HUDEP-2 (cell line): ENCODE measurements at regions not wholly inside any gene's neighbourhood (a gene's known extent, or its start where the extent isn't known, plus 50 kb on each side); places are given as distances from the start of the nearest gene placed in this dataset.

ENCODE experiments used
- DNase-seq, 76 experiments: peaks; one replicate each; lab custom pipeline; 2025; ENCODE audit not compliant: unreplicated experiment in 76 of 76; lab: John Stamatoyannopoulos, UW

DNA sequence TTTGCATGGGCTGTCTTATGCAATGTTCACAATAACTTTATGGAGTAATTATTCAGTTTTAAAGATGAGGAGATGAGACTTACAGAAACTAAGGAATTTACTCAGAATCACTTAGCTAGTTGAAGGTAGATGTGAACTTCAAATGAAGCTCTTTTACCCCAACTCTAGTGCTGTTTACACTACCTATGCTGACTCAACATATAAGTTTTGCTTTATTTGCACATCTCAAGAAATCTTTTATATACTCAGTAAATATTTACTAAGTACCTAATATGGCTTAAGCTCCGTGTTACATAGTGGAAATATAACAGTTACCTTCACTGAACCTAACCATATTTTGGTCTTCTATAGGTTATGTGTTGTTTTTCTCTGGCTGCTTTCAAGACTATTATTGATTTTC lies 293.2 kb downstream of the ANXA1 start:
- DNase-seq = no peak

DNA sequence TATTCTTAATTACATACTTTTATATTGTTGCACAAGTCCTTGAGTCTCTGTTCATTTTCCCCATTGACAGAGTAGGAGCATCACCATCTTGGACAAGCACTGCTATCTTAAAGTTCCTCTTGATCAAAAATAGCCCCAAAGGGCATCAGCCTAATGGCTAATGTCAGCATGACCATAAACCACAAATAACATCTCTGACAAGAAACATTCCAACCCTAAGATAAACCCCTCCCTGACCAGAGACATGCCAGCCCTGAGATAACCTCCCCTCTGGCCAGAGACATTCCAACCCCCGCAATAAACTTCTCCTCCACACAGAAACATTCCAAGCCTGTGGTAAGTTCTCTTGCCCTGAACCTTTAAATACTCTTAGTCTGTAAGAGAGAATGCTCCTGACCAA lies 293.7 kb downstream of the ANXA1 start:
- DNase-seq = peak in 31 of 76 experiments; percentile 1 to 67 (median 18)

DNA sequence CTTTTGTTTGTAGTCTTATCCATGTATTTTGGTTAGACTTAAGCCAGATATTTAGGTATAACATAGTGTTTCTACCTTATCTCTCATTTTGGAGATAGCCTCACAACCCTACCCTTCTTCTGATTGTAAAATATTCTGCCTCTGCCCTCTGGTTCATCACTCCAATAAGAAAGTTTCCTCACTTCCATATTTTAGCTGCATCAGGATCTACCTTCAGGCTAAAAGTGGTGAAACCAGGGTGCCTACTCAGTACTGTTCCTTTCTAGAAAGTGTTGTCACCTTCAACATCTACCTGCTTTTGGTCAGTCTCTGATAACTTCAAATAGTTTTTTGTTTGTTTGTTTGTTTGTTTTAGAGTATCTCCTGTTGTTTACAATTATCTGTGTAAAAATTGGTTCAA lies 294.6 kb downstream of the ANXA1 start:
- no peak for DNase-seq

DNA sequence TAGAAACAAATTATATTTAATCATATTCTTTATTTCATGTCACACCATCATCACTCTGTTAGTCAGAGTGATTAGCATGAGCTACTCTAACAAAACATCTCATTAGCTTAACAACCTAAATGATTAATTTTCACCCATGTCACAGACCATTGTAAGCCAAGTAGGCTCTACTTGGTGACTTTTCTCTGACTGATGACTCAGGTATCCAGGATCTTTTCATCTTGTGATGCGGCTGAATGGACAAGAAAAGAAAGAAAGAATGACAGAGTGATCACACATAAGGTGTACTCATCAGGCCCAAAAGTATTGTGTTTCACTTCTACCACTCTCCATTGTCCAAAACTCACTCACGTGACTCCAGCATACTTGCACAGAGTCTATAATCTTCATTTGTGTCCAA lies 299.3 kb downstream of the ANXA1 start:
- no peak for DNase-seq

DNA sequence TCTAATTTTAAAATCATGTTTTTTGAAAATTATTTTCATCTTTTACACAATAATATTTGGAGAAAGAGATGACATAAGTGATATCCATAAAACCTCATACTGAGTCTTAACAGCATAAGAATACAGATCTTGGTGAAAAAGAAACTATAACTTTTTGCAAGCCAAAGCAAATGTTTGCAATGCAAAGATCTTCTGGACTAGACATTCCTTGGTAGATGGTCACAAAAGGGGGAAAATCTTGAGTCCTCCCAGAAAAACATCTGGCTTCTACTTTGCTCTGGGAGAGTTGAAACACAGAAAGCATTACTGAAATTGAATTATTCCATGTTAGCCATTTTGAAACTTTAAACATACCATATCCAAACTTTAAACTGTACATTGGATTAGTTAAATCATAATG lies 308.2 kb downstream of the ANXA1 start:
- DNase-seq = no peak

DNA sequence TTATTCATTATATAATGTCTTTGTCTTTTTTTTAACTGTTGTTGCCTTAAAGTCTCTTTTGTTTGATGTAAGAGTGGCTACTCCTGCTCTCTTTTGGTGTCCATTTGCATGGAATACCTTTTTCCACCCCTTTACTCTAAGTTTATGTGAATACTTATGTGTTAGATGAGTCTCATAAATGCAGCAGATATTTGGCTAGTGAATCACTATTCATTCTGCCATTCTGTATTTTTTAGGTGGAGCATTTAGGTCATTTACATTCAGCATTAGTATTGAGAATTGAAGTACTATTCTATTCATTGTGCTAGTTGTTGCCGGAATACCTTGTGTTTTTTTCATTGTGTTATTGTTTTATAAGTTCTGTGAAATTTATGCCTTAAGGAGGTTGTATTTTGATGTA lies 317.1 kb downstream of the ANXA1 start:
- no peak for DNase-seq

DNA sequence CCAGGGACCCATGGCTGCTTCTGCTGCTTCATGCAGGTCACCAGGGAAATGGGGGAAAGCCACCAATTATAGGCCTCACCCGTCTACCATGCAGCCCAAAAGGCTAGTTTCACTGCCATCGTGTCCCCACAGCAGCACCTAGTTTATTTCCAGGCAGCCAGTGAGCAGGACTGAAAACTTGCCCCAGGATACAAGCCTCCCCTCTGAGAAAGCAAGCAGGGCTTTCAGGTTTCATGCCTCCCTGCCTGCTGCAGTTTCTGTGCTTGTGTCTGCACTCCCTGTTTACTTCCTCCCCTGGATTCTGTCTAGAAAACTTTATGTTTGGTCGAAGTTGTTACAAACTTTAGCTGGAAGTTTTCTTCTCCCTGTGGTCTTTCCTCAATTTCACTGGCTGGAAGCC lies 319.1 kb downstream of the ANXA1 start:
- DNase-seq = no peak

DNA sequence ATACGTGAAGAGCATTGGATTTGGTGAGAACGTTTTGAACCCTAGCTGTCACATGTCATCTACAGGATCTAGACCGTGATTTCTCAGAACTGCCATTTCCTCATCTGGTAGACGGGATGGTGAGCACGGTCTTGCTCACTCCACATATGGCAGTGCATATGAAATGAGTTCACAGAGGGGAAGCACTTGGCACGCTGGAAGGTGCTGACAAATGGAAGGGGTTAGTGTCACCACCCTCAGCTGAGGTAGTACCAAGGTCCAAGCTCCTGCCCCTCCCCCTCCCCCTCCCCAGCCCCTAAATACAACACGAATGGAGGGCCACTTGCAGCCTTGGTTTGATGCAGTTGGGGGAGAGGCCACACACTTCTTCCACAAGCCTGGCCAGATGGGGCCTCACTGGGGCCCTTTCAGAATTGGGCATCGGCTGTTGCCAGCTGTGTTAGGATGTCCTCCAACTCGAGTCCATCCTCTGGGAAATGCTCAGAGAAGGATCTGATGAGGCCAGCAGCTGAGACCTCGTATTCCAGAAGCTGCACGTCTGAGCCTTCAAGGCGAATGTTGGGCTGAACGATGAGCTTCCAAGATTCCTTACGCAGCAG lies 322.4 kb downstream of the ANXA1 start:
- DNase-seq = no peak

DNA sequence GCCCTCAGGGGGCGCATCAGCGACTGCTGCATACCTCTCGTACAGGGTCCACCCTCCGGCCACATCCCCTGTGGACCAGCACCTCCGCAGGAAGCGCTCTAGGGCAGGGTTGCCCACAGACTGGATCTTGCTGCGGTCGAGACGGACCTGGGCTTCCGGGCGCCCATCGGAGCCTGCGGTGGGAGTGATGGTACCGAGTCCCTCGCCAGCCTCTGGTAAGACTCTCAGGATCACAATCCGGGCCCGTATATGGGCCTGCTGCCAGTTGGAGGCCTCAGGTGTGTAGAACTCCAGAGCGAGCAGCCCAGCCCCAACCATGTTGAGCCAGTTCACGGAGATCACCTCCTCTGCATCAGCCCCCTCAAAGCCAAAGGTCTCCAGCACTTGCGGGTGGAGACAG lies 323.0 kb downstream of the ANXA1 start:
- DNase-seq = no peak

DNA sequence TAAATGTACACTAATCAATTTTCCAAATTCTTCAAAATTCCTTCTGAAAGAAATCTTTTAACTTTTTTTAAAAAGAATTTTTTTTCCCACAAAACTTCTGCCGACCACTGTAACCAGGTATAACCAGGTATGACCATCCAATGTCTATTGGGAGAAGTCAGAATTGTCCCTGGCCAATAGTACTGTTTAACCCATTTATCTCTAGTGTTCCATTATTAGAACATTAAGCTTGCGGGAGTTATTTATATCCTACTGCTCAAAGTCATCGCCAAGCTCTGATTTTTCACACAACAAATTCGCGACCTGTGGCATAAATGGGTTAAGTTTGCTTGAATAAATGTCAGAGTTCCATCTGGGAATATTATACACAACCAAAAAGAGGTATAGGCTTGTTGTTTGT lies 343.2 kb downstream of the ANXA1 start:
- no peak for DNase-seq

DNA sequence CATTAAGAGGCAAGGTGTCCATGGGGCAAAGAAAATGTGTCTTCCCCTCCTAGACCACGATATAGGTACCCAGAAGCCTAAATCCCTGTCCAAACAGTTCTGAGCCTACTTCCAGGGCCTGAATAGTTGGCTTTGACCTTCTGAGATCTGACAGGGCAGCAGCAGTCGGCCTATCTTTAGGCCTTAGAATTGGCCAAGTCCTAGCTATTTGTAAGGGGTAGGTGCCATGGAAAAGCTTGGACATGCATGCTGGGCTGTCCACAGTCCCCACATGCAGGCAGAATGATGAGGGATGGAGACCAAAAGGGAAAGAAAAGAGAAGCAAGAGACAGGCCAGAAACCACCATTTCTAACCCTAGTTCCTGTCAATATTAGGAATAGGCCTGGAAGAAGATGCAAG lies 346.1 kb downstream of the ANXA1 start:
- DNase-seq = no peak

DNA sequence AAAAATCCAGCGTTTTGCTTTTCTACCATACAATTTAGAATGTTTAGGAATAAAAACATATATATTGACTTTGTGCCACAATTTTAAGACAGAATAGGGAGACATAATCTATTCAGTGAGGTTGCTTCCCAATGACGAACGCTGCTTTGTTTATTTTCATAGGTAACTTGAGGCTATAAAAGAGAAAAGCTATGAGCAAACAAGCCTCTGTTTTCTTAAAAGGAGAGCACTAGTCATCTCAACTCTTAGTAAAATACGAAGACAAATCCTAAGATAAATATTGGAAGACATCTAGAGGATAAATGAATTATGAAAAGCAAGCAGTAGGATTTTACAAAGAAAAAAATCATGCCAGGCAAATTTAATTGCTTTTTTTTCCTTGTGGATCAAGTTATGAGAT lies 363.6 kb downstream of the ANXA1 start:
- no peak for DNase-seq

DNA sequence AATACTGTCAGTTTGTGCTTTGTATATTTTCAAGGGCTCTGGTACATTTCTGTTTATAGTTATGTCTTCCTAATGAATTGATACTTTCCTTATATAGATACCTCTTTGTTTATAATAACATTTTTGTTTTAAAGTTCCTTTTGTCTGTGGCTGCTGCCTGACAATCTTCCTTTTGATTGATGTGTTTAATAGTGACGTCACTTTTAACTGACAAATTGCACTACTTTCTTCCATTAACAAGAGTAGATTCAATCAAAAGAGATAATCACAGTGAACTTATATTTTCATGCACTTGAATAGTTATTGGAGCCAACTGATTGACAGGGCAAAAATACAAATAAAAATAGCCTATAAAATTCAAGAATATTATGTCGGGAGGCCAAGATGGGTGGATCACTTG lies 371.7 kb downstream of the ANXA1 start:
- DNase-seq = no peak

DNA sequence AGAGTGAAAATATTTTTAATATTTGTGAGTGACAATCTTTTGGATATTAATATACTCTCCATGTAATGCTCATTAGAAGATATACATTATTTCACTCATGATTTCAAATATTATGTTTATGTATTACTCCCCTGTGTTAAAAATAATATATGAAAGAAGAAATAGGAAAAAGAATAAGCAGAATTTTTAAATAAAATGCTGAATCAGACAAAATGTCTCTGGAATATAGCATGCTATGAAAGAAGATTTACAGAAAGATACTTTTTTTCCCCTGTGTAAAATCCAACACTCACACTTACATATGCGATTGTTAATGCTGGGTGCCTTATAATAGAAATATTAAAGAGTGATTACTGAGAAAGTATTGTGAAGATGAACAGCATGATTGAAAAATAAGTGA lies 373.7 kb downstream of the ANXA1 start:
- DNase-seq = no peak

DNA sequence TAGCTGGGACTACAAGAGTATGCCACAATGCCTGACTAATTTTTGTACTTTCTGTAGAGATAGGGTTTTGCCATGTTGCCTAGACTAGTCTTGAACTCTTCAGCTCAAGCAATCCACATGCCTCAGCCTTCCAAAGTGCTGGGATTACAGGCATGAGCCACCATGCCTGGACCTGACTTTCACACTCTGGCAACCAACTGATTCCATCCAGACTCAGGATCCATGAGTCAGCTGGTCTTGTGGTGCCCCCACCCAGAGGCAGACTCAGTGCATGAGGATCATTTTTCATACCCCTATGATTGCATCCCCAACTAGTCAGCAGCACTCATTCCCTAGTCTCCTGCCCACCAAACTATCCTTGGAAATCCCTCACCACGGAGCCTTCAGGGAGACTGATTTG lies 375.9 kb downstream of the ANXA1 start:
- DNase-seq = no peak

DNA sequence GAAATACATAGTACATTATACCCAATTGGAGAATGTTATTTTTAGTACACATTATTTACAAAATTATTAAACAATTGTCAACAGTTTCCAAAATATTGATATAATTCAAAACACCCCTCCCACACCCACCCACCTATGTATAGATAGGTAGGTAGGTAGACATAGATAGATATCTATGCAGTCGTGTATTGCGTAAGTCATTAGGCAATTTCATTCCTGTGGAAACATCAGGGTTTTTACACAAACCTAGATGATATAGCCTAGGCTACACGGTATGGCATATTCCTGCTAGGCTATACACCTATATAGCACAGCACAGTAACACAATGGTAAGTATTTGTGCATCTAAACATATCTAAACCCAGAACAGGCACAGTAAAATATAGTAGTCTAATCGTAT lies 377.3 kb downstream of the ANXA1 start:
- DNase-seq = no peak

DNA sequence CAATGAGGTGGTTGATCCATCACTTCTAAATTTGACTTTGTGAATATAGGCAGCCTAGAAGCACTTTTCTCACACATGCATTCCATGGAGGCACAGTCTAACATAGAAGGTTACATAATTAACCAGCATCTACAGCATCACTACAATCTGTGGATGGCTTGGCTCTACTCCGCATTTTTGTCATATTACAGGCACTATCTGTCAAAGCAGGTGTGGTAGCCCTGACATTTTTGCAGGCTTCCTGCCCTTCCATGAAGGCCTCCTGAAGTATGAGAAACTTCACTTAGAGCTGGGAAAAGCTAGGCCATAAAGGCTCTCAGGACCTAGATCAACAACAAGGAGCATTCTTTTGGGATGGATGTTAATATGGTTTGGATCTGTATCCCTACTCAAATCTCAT lies 378.0 kb downstream of the ANXA1 start:
- DNase-seq = no peak

DNA sequence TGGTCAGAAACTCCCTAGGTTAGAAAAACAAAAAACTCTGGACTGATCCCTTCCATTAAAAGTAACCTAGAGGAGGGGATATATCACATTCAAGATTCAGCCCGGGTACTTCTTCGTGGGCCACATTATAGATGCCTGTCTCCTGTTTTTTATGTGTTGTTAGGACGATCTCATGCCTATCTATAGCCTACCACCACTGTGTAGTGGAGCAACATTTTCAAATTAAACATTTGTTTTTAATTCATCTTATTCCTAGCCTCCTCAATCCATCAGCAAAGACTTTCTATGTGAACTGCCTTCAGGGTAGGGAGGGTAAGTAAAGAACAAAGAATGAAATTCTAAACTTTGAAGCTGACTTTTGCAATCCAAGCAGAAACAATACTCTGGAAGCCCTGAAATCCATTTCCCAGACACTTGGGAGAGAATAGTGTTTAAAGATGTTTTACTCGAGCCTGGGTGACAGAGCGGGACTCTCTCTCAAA lies 379.4 kb downstream of the ANXA1 start:
- DNase-seq = no peak

DNA sequence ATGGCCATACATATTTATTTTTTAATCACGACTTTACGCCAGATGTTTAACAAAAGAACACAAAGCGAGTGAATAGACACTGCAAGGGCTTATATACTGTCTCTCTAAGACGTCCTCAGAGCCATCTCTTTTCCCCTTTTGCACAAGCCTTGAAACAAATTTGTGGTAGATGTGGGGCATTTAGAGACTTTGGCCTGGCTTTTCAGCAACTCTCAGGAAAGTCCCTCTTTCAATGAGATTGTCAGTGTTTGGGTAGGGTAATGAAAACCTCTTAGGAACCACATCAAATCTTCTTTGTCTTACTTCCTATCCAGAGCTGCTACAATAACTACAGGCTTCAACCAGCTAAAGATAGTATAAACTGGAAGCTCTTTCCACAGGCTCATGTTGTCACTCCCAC lies 380.0 kb downstream of the ANXA1 start:
- no peak for DNase-seq

DNA sequence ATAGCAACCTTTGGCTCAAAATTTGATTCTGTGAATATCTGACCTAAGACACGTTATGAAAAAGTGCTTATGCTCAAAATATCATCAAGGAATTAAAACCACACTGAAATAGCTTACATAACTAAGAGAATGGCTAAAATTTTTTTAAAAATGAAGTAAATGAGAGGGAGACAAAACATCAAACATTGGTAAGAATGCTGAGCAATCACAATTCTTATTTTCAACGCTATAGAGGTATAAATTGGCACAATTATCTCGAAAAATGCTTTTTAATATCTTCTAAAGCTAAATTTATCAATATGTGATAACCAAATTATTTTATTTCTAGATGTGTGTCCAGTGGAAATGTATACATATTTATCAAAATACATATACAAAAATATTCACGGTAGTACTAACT lies 381.3 kb downstream of the ANXA1 start:
- no peak for DNase-seq

DNA sequence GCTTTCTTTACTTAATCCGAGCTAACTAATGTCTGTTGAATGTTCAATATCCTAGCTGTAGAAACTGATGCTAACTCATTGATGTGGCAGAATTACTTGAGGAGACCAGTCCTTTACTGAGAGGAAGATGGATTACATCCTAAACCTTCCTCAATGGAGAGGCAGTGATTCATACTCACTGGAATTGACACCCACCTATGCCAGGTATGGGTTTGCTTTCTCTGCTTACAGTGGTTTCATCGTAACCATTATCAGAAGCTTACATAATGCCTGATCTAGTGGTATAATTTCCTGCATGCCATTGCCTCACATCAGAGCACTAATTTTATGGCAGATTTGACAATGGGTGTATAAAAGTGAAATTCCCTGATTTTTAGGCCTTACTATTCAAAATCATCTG lies 384.7 kb downstream of the ANXA1 start:
- DNase-seq = no peak

DNA sequence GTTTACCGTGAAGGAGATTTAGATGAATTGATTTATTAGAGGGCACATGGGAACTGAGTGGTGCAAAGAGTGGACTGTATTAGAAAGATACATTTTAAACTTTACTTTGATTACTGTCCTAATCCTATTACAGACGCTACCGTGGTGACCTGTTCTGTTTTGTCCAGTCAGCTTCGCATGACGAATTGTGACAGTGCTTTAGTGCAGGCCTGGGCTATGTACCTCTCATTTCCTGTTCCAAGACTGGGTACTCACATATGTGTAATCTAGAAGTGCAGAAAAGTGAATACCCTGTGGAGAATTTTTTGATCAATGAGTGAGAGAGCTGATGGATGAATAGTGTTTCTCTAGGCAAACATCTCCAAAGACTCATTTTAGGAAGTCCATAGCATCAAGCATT lies 385.9 kb downstream of the ANXA1 start:
- no peak for DNase-seq

DNA sequence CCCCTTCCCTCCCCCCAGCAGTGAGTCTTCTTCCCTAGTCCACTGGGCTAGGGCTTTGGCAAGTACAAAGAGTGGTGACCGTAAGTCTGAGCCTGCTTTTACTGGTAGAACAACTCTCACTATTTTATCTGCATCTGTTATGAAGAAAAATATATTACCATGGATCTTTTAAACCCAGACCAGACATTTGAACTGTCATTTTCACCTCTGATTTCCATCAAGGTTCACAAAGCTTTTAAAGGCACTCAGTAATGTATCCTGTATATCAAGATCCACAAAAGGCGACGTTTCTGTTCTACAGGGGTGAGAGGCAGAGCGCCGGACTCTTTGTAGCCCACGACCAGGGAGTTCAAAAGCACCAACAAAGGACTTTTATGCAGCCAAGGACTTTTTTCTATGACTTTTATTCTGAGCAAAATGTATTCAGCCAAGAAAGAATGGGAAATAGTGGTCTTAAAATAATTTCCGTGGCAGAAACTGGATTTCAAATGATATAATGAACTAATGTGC lies 388.3 kb downstream of the ANXA1 start:
- no peak for DNase-seq
